ENCODE measurements at regions not wholly inside any gene's neighbourhood (a gene's known extent, or its start where the extent isn't known, plus 50 kb on each side); places are given as distances from the start of the nearest gene placed in this dataset.
A peak's percentile ranks its signal among the peaks of the same experiment; 100 is the strongest.

DNA sequence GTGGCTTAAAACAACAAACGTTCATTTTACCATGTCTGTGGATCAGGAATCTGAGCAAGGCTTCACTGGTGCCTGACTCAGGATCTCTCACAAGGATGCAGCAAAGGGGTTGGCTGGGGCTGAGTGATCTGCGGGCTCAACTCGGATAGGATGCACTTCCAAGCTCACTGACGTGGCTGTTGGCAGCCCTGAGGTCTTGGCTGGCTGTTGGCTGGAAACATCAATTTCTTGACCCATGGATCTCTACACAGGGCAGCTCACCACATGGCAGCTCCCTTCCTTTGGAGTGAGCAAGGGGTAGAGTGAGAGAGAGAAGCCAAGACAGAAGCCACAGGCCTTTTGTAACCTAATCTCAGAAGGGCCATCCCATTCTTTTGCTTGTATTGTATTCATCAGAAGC, 202.1 kb downstream of the NXNL2 start:
- DNase-seq = no peak

DNA sequence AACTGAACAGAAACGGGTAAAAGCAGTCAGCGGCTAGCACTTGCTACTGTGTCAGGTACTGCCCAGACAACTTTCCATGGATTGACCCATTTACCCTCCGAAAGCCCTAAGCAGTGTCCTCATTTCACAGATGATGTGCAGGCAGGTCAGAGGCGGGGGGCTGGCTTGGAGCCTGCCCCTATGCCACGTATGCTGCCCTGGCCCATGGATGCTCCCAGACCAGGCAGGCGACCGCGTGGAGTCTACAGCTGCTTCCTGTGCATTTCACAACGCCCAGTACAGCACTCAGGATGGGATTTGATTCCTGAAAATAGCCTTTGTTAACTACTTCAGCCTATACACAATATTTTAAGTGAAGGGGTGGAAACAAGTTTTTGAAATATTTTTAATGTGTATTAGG, 202.9 kb downstream of the NXNL2 start:
- DNase-seq = no peak

DNA sequence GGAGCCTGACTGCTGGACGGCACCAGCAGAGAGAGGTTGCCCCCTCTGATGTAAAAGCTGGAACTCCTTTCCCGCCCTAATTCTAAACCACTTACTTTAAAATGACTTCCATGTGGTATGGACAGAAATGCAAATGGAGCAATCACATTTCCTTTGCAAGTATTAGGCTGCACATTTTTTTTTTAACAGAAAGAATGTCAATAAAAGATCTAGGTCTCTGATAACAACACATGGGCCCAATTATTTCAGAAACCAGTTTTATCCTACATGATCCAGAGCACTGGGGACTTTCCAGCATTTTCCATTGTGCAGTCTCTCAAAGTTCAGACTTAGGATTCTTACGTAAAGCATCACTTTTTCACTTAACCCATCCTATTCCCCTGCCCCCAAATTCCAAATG, 203.7 kb downstream of the NXNL2 start:
- no peak for DNase-seq

DNA sequence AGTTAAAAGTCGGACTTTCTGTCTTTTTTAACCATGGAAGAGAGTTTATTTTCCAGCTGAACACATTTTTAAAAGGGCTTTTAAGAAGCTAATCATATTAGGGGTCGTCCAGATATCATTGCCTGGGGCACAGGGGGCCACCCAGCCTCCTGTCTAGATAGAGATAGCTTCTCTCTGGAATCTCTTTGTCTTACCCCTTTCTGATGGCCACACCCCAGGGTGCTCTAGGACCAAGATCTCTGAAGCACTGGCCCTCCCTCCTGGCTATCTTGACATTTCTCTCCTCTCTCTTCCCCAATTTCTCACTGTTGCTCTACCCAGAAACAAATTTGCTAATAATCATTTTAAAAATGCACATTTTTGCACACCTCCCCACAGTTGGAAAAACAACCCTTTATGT, 204.4 kb downstream of the NXNL2 start:
- no peak for DNase-seq

DNA sequence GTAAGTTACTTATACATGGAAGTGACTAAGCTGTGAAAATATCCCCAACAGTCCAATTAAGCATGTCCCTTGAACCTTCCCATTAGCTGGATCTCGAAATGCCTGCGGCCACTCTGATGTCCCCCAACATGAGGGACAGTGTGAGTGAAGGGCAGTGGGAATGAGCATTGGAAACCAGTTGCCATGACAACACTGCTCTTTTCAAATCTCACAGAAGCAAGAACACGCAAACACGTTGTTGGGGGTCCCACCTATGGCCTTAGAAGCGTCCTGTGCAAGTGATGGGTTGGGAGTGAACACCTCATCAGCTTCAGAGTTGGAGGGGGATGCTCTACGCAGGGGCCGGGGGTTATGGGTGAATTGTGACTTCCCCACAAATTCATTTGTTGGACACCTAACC, 205.9 kb downstream of the NXNL2 start:
- no peak for DNase-seq

DNA sequence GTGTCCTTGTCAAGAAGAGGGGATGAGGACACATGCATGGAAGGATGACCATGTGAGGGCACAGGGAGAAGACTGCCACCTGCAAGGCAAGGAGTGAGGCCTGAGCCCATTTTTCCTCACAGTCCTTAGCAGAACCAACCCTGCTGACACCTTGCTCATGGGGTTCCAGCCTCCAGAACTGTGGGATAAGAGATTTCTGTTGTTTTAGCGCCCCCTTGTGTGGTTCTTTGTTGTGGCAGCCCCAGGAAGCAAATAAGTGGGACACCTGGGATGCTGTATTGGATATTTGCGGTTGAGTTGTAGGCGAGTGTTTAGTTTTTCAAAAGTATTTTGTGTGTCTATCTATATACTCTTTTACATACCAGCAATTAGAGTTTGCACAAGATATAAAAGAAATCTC, 206.4 kb downstream of the NXNL2 start:
- peak in 1 of 2 donors; percentile 37 for DNase-seq

DNA sequence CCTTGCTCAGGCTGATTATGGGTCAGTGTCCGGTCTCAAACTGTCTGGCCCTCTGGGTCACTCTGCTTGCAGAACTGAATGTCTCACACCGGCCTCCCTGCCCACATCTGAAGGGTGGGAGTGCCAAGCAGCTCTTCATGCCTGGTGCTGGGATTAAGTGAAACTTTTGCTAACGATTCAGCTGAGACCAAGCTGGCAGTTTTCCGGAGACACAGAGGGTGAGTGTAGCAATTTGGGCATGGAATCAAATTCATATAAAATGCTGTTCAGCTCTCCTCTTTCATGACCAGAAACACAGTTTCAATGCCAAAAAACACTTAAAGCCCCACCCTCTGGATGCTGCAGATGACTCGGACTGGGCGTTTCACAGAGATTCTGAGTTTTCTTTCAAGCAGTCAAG, 207.5 kb downstream of the NXNL2 start:
- DNase-seq = no peak

DNA sequence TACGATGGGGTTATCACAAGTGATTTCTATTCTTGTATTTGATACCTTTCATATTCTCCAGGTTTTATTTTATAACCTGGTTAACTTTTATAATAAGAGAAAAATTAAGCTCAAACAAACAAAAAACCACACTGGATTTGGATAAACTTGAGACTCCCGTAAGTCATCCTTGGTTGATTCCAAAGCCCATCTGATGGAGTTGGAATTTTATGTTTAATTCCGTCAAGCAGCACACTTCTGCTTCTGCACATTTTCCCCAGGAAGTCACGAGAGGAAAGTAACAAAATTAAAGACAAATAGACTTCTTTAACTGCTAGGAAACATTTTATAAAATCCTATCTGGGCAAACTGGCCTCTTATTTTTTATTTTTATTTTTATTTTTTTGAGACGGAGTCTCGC, 207.9 kb downstream of the NXNL2 start:
- no peak for DNase-seq

DNA sequence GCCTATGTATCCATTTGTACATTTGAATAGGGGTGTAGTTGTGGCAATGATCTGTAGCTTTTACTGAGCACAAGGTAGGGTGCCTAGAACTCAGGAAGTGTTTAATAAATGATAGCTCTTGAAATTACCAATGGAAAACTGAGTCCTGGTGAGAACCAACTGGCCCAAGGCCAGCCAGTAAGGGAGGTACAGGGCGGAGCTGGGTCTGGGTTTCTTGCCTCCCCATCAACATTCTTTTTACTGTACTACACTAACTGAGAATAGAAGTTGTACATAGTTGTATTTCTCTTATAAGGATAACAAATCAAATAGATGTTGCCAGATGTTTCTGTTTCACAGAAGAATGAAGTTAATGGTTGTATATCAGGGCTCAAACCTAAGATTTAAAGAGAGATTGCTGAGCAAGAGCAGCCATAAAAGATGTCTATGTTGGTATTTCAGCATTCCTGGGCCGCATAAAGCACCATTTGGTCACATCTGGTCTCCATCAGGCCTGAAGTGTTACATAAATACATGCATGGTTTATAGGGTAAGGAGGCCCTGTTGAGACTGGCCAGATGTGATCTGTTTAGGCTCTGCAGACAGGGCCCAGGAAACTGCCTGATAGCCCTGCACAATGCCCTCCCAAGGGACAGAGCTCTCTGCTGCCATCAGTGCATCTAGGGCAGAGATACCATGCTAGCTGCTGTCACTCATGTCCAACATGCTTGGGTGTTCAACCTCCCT, 210.5 kb downstream of the NXNL2 start:
- DNase-seq = no peak

DNA sequence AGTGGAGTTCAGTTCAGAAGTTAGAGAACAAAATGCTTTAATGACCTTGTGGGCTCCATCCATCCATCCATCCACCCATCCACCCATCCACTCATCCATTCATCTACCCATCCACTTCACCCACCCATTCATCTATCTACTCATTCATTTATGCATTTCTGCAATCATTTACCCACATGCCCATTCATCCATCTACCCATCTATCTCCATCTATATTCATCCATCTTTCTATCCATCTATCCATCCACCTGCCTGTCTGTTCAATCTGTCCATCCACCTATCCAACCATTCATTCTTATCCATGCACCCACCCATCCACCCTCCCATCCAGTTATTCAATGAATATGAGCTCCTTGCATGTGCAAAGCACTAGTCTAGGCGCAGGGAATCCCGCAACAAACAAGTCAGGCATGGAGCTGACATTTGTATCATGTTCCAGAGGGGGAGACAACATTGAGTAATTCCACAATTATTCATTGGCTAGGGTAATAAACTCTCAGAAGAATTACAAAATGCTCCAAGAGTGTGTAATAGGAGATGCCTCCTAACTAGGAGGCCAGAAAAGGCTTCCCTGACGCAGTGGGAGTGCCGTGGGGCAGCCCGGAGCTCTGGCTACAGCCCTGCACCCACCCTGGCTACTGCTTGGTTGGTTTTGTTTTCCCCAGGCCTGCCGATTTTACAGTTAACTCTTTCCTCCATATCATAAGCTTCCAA, 211.2 kb downstream of the NXNL2 start:
- no peak for DNase-seq

DNA sequence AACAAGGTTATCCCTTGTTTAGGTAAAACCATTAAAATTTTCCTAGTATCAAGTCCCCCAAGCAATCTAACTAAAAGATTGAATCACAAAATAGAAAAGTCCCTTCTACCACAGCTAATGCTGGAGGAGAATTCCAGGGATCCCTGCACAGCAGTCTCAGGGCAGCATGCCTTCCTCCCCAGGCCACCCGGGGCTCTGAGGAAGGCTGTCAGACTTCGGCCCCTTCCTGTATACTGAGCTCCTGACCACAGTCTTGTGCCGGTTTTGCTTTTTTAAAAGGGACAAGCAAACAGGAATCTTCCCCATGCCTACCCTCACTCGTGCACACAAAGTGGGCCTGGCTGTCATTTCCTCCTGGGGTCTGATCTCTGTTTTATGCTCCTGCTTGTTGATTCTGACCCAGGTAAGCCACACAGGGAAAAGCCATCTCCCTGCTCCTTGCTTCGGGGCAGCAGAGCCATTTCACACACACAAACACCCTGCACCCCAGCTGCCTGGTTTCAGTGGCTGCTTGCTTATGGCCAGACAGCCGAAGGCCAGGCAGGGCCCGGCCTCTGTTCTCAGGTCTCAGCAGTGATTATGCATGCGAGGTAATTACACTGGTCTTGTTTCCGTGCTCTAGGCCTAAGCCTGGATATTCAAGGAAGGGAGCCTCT, 211.9 kb downstream of the NXNL2 start:
- DNase-seq = no peak

DNA sequence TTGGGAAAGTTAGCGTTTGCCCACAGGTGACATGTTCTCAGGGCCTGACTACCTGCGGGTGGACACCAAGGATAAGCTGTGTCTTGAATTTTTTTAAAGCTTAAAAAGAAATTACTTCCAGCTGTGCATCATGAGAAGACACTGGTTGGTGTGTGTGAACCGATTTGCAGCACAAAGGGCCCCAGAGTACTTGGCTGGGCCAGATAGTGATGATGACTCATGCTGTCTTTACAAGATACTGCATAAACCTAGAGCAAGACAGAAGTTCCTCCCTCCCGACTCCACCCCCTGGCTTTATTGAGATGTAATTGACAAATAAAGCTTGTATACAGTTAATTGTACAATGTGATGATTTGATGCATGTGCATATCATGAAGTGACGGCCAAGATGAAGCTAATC, 212.8 kb downstream of the NXNL2 start:
- DNase-seq = no peak

DNA sequence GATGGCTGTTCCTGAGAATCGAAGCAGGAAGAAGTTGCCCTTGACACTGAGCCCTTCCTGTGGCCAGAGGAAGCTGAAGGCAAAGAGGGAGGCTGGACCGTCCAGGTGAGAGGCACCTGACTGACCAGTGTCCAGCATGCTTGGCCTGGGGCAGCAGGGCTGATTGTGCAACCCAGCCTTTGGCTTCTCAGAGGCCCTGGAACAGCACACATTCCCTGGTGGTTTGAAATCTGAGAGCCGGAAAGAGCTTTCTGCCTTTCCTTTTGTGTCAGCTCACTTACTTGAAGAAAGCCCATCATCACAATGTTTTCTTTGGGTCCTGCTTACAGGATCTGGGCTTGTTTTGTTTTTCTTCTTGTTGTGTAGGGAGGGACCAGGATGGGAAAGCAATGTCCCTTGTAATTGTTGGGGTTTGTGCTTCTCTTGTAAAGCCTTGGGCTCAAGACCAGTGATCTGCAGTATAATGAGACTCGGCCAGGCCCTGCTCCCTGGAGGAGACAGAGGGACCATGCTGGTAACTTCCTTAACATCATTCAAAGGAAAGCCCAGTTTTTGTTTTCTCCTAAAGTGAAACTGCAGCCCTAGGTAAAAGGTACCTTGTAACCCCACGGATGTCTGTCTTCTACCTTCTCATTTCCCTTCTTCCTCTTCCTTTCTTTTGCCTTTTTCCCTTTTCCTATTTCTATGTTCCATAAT, 213.7 kb downstream of the NXNL2 start:
- no peak for DNase-seq

DNA sequence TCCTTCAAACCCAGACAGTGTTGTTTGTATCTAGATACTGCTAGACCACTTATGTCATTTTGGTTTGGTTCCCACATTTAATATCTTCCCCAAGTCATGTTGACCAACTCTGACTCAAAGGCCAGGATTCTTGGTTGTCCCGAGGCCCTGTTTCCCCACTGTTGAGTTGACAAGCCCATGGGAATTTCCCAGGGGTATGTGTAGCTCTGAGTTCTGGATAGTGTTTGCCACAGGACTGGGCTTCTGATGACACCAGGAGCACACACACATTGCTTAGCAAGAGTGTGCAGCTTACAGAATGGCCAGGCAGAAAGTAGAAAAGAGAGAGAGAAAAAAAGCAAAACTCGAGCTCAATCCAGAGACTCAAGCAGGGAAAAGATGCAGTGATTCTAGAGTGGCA, 214.4 kb downstream of the NXNL2 start:
- DNase-seq = no peak

DNA sequence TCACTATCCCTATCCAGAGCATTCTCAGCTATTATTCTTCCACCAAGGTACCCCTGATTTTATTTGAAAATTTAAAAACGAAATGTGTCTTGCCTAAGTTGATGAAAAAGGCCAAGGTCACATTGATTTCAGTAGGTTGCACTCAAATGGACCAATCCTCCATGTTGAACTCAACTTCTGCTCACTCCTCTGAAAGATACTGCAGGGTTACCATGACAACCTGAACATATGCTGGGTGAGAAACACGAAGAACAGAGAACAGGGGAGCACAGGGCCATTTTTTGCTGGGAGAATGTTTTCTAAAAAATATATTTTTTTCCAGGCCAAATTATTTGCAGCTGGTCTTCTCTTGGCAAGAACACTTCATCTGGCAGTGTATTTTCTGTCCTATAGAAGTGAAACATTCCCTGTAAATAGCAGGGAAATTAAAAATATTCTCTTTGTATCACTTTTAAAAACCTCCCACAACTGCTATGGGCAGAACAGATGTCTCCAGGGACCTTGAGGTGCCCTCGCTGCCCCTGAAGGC, 215.9 kb downstream of the NXNL2 start:
- no peak for DNase-seq

DNA sequence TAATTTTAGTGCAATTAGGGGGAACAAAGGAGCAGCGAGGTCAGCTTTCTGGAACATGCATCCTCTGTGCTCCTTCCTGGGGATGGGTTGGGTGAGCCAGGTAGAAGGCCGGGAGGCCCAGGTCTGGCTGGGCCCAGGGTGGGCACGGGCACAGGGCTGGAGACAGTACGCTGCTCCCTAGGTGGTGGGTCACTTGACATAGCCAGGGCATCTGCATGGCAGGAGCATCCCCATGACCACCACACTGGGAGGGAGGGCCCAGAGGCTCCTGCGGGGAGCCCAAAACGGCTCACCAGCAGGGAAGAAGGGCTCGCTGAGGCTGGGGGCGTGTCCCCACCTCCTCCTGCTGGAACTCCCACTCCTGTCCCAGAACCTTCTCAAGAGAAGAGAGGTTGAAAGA, 216.8 kb downstream of the NXNL2 start:
- DNase-seq = no peak

DNA sequence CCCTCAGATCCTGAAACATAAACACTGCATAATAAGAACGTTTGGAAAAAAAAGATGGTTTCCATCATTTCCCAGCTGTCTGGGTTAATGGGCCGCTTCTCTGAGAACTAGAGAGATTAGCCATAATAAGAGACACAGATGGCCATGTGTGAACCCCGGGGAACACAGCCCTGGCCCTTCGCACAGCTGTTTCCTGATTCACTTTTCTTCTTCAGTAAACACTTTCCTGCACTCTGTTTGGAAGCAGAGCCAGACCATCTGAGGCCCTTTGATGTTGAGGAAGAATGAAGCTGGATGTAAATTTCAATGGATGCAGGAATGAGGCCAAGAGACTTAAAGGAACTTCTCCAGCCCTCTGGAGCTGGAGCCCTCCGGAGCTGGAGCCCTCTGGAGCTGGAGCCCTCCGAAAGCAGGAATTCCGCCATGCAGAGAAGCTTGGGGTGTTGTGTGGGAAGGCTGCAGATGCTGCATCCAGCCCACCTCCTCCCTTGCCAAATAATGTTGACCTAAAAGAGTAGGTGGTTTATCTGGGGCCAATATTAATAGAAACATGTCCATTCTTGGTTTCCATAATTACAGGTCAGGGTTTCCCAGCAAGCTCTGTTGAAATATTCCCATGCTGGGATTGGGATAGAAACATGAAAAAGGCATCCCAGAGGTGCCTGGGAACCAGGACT, 218.9 kb downstream of the NXNL2 start:
- DNase-seq = no peak

DNA sequence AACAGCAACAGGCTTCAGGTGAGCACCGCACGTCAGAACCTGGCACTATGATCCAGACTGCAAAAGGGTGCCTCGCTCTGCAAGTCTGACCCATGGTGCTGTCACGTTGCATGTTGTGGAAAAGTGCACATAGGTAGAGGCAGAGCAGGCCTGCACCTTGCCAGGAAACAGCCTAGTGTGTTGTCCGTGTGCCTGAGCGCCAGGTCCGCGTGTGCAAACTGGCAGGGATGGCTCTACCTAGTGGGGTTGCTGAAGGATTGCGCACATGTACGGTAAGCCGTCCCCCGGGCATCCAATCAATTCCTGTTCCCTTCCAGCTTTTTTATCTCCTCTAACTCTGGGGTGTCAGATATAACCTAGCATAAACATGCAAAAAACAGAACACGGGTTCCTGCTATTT, 219.5 kb downstream of the NXNL2 start:
- no peak for DNase-seq

DNA sequence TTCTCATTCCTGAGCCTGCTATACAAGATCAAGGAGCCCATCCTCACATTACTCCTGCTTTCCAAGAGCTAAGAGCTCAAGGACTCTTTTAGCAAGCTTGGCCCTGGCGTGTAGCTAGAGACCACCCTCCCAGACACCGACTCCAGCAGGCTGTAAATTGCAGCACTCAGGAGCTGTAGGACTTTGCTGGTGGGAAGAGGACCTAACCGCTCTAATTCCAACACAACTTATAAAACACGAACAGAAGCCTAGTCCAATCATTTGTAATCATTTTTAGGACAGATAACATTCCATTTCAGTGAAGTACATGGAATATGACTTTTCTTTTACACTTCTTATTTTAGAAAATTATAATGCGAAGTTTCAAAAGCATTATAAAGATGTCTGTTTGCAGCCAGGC, 219.9 kb downstream of the NXNL2 start:
- no peak for DNase-seq

DNA sequence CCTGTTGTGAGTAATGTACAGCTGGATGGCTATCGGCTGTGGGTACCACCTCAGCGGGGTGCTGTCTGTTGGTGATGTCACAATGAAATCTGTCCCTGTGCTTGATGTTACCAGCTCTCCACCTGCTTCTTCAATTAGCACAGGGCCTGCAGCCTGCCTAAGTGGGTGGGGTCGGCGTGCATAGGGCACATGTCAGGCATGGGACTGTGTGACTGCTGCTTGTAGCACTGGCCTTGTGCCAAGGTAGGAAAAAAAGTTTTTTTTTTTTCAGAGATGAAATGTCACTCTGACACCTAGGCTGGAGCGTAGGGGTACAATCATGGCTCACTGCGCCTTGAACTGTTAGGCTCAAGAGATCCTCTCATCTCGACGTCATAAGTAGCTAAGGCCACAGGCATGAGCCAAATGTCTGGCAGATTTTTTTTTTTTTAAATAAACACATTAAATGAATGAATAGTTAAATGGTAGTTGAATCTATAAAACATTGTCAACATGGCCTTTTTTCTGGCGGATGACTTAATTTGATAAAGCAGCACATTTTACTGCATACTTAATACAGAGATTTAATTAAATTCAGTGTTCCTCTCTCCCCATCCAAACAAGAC, 222.5 kb downstream of the NXNL2 start:
- no peak for DNase-seq

DNA sequence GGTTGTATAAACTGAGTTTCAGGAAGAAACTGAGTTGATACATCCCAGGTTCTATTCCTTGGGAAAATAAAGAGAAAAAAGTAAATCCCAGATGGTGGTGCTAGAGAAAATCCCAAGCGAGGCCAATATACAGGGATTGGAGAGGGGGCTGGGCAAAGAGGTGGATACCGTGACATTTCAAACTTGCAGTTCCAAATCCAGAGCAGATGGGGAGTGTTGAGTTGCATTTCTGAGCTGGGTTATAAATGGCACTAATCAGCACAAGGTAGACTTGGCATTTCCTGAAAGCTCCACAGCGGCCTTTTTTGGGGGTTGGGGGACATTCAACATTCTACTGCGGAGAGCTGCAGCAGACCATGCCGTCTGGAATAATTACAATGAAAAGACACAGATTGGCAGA, 224.4 kb downstream of the NXNL2 start:
- no peak for DNase-seq

DNA sequence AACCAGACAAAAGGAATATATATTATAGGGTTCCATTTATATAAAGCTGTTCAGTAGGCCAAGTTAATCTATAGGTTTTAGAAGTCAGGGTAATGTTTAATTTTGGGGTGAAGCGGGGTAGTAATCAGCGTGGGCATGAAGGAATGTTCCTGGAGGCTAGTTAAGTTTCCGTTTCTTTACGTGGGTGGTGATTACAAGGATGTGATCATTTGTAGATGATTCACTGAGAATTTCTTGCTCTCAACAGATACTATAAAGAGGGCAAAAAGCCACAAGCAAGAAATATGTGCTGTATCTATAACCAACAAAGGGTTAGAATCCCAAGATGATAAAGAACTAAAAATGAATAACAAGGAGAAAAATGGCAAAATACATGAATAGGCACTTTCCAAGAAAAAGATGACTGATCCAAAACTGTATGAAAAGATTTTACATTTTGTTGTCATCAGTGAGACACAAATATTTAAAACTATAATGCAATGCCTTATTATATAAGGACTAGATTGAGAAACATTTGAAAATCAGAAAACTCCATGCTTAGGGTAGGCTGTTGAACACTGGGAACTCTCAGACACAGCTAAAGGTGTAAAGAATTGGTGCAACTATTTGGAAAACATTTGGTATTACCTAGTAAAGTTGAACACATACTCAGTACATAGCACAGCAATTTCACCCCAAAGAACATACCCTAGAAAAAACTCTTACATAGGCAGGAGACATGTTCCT, 224.3 kb upstream of the S1PR3 start:
- no peak for DNase-seq

All from stimulated activated CD4-positive, alpha-beta T cell treated with anti-CD3 and anti-CD28 coated beads, Interleukin-2, amount 100 ng/mL, for 24 hours (primary cell).